ENCODE measurements at regions not wholly inside any gene's neighbourhood (a gene's known extent, or its start where the extent isn't known, plus 50 kb on each side); places are given as distances from the start of the nearest gene placed in this dataset.

DNA sequence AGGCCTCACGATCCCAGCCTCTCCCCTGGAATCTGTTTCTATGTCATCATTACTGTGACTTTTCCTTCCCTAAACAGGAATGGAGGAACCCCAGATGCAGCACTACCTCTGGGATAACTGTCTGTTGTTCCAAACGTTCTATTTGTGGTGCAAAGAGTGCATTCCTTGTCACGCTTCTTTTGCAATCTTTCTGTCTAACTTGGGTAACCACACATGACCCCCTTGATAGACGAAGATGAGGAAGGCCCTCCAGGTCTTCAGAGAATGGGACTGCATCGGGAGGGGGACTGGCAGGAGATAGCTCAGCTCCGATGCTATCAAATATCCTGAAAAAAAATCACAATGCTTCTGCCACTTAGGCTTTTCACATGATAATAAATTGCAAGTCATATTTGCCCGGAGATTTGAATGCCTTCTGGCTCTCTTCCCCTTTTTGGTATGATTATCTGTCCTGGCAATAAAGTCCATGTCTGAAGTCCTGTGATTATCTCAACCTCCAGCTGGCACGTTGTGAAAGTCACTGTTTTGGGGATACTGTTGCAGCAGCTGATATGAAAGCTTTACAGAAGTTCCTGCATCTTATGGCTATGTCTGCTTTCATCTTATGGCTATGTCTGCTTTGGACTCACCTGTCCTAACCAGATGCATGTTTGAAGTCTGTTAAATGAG is 148.7 kb upstream of the LMO4 start:
- no peak overlapping the region for H3K23ac ChIP-seq (ENCODE audit: insufficient read length)
- H4K20me1 ChIP-seq (replicated peaks in 1 of 2; ENCODE audit: control insufficient read depth in 1 of 2, insufficient read depth in 2 of 2, low read length in 2 of 2): no peaks in the 10 kb centered on the region
- H3K56ac ChIP-seq (replicated peaks; ENCODE audit: insufficient read length, low read depth, low read length): no peak overlapping the region
- no peak overlapping the region for H3K4me2 ChIP-seq (ENCODE audit: insufficient read depth in 1 of 2, low read depth in 2 of 2, low read length in 2 of 2)
- no peak overlapping the region for H2AFZ ChIP-seq (ENCODE audit: low read length)
- H4K8ac ChIP-seq (ENCODE audit: extremely low read depth, insufficient read depth, low read length): no peak overlapping the region
- H3K23me2 ChIP-seq (ENCODE audit: low read depth, low read length): no peaks in the 10 kb centered on the region
- H3K79me1 ChIP-seq (ENCODE audit: low read depth, low read length): no peaks in the 10 kb centered on the region
- FAIRE-seq (no peak), DNase-seq (ENCODE audit: low read depth in 1 of 2, low spot score in 2 of 2) (no peak)
- H3K9ac ChIP-seq (replicated peaks in 1 of 4; ENCODE audit: extremely low read depth in 1 of 4, low read depth in 3 of 4, low read length in 3 of 4): no peak overlapping the region
- H3K9me3 ChIP-seq (ENCODE audit: insufficient read depth in 2 of 2, low read depth in 1 of 2, low read length in 1 of 2): no peaks in the 10 kb centered on the region
- H4K5ac ChIP-seq (ENCODE audit: insufficient read length, low read depth, low read length): no peak overlapping the region
- no peaks in the 10 kb centered on the region for H3K27me3 ChIP-seq (replicated peaks in 1 of 4; ENCODE audit: control insufficient read depth in 3 of 4, extremely low read depth in 1 of 4, insufficient read depth in 3 of 4, low read length in 3 of 4)
- no peak overlapping the region for H4K91ac ChIP-seq (replicated peaks; ENCODE audit: insufficient read length, low read length)
- no peak overlapping the region for H2BK5ac ChIP-seq (ENCODE audit: low read depth, low read length)
- H2AK5ac ChIP-seq (ENCODE audit: low read depth, low read length): no peak overlapping the region
- H3K4me1 ChIP-seq (replicated peaks in 1 of 4; ENCODE audit: control insufficient read depth in 3 of 4, insufficient read depth in 4 of 4, low read length in 3 of 4): no peaks in the 10 kb centered on the region
- H3K4ac ChIP-seq (replicated peaks; ENCODE audit: insufficient read length, low read depth, low read length): no peak overlapping the region
- WGBS, 2 experiments (ENCODE audit: extremely low coverage in 1 of 2, insufficient coverage in 1 of 2, insufficient read length in 1 of 2, insufficient replicate concordance in 2 of 2, low coverage in 1 of 2, low lambda C conversion rate in 2 of 2, missing lambda C conversion rate in 1 of 2): 93% methylated on average over 8 of the region's 8 CpGs; no CpG with 5 or more reads in 1 of the 2 experiments
- no peaks in the 10 kb centered on the region for H3K36me3 ChIP-seq (ENCODE audit: control insufficient read depth in 2 of 4, insufficient read depth in 4 of 4, low read length in 3 of 4)
- H2BK20ac ChIP-seq (ENCODE audit: low read length): no peak overlapping the region
- H2BK120ac ChIP-seq (replicated peaks; ENCODE audit: low read depth, low read length): no peak overlapping the region
- no peaks in the 10 kb centered on the region for H3K79me2 ChIP-seq (ENCODE audit: control insufficient read depth in 1 of 2, insufficient read depth in 2 of 2, low read length in 2 of 2)
- H2BK15ac ChIP-seq (ENCODE audit: low read length): no peak overlapping the region
- no peak overlapping the region for H2BK12ac ChIP-seq (ENCODE audit: low read depth, low read length)
- no peak overlapping the region for H3K14ac ChIP-seq (ENCODE audit: insufficient read length)
- ChIA-PET POLR2A (ENCODE audit: partially characterized antibody) (interaction anchor here (1.4 kb wide), 1 partner anchor 10 kb away, joined by 3 read pairs; no protein-coding TSS in a partner anchor), CTCF (ENCODE audit: partially characterized antibody) (interaction anchor here (0.8 to 2.1 kb wide), 2 partner anchors 10 kb away, joined by 4 to 7 read pairs; no protein-coding TSS in a partner anchor)
- no peak overlapping the region for H3K4me3 ChIP-seq (ENCODE audit: extremely low read depth in 1 of 4, insufficient read depth in 2 of 4, low read depth in 3 of 4, low read length in 4 of 4)
- H3K18ac ChIP-seq (ENCODE audit: extremely low read depth, low read length): no peak overlapping the region
- H3K27ac ChIP-seq (ENCODE audit: low read depth, low read length): no peak overlapping the region
- no peak for TF ChIP-seq KDM5A (IDR thresholded peaks at IDR 0.05; ENCODE audit: low read length)
- no peak for TF ChIP-seq TAF7 (optimal IDR thresholded peaks at IDR 0.05; ENCODE audit: borderline replicate concordance, low read depth, low read length)
- TF ChIP-seq, protein P1, sequence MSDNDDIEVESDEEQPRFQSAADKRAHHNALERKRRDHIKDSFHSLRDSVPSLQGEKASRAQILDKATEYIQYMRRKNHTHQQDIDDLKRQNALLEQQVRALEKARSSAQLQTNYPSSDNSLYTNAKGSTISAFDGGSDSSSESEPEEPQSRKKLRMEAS (IDR thresholded peaks at IDR 0.05): no peak
- TF ChIP-seq EP300 (IDR thresholded peaks at IDR 0.05; ENCODE audit: borderline replicate concordance in 1 of 2, low read depth in 2 of 2, low read length in 2 of 2): no peak
- TF ChIP-seq SUZ12 (IDR thresholded peaks at IDR 0.05; ENCODE audit: low read length): no peak
- TF ChIP-seq, protein P2, sequence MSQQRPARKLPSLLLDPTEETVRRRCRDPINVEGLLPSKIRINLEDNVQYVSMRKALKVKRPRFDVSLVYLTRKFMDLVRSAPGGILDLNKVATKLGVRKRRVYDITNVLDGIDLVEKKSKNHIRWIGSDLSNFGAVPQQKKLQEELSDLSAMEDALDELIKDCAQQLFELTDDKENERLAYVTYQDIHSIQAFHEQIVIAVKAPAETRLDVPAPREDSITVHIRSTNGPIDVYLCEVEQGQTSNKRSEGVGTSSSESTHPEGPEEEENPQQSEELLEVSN (IDR thresholded peaks at IDR 0.05): no peak
- TF ChIP-seq ASH2L (IDR thresholded peaks at IDR 0.05; ENCODE audit: low read length): no peak
- no peak for TF ChIP-seq RAD21 (IDR thresholded peaks at IDR 0.05 in 1 of 2, conservative IDR thresholded peaks at IDR 0.05 in 1 of 2; ENCODE audit: low read depth in 2 of 2, low read length in 2 of 2)
- no peak for TF ChIP-seq SP1 (IDR thresholded peaks at IDR 0.05; ENCODE audit: low read depth, low read length)
- TF ChIP-seq PHF8 (conservative IDR thresholded peaks at IDR 0.05; ENCODE audit: low read depth, low read length): no peak
- TF ChIP-seq, protein P3, sequence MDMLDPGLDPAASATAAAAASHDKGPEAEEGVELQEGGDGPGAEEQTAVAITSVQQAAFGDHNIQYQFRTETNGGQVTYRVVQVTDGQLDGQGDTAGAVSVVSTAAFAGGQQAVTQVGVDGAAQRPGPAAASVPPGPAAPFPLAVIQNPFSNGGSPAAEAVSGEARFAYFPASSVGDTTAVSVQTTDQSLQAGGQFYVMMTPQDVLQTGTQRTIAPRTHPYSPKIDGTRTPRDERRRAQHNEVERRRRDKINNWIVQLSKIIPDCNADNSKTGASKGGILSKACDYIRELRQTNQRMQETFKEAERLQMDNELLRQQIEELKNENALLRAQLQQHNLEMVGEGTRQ (IDR thresholded peaks at IDR 0.05; ENCODE audit: low read length): no peak
